Neural cell (in vitro differentiated cells): ENCODE measurements at regions not wholly inside any gene's neighbourhood (a gene's known extent, or its start where the extent isn't known, plus 50 kb on each side); places are given as distances from the start of the nearest gene placed in this dataset.

ENCODE experiments used
- H2AFZ ChIP-seq: fragments of 200-600, 300-800 bp; sonication (generic), shearing (Covaris generic); 2 replicates; pipeline ENCODE4 v1.6.0; 2014; ENCODE audit warnings: low read depth, mild to moderate bottlenecking, antibody characterized with exemption, low read length, moderate library complexity
- H3F3A ChIP-seq: fragments of 200-600 bp; shearing (Covaris generic); 2 replicates; pipeline ENCODE4 v1.6.1; 2016; ENCODE audit warnings: mild to moderate bottlenecking, moderate library complexity, mixed read lengths, antibody characterized with exemption, low read length; ENCODE audit not compliant: insufficient read depth, poor library complexity, severe bottlenecking
- H3K27ac ChIP-seq: fragments of 200-600, 300-800 bp; sonication (generic), shearing (Covaris generic); 2 replicates; pipeline ENCODE4 v1.5.1; 2014; ENCODE audit warnings: mild to moderate bottlenecking, low read length, moderate library complexity
- H3K27me3 ChIP-seq: fragments of 300-800, 200-600 bp; sonication (generic), shearing (Covaris generic); 2 replicates; pipeline ENCODE4 v1.6.0; 2014; ENCODE audit warnings: mild to moderate bottlenecking, low read depth, low read length, moderate library complexity; ENCODE audit not compliant: insufficient read depth
- H3K36me3 ChIP-seq: fragments of 300-800, 200-600 bp; sonication (generic), shearing (Covaris generic); 2 replicates; pipeline ENCODE4 v1.5.1; 2014; ENCODE audit warnings: mild to moderate bottlenecking, antibody characterized with exemption, low read length, moderate library complexity; ENCODE audit not compliant: insufficient read depth
- H3K4me2 ChIP-seq: fragments of 300-800, 200-600 bp; sonication (generic), shearing (Covaris generic); 2 replicates; pipeline ENCODE4 v1.6.0; 2014; ENCODE audit warnings: mild to moderate bottlenecking, low read length
- H3K4me3 ChIP-seq: fragments of 300-800, 200-600 bp; sonication (generic), shearing (Covaris generic); 2 replicates; pipeline ENCODE4 v1.5.1; 2014; ENCODE audit warnings: mild to moderate bottlenecking, low read length, moderate library complexity
- H3K79me2 ChIP-seq: fragments of 200-600 bp; shearing (Covaris generic); replicated peaks from 2 replicates; pipeline ENCODE4 v1.6.0; 2014; ENCODE audit warnings: mild to moderate bottlenecking, low read length, moderate library complexity; ENCODE audit not compliant: insufficient read depth
- H3K9ac ChIP-seq: fragments of 300-800, 200-600 bp; sonication (generic), shearing (Covaris generic); 2 replicates; pipeline ENCODE4 v1.6.1; 2016; ENCODE audit warnings: mild to moderate bottlenecking, low read length, mixed read lengths
- H3K9me2 ChIP-seq: fragments of 200-600 bp; shearing (Covaris generic); 2 replicates; pipeline ENCODE4 v1.6.1; 2016; ENCODE audit warnings: mild to moderate bottlenecking, low read length, mixed read lengths; ENCODE audit not compliant: insufficient read depth
- H3K9me3 ChIP-seq: fragments of 200-600, 300-800 bp; sonication (generic), shearing (Covaris generic); 2 replicates; pipeline ENCODE4 v1.6.1; 2016; ENCODE audit warnings: mild to moderate bottlenecking, mixed run types, low read length, moderate library complexity, mixed read lengths
- H4K20me1 ChIP-seq: fragments of 200-600 bp; shearing (Covaris generic); 2 replicates; pipeline ENCODE4 v1.6.1; 2016; ENCODE audit warnings: mild to moderate bottlenecking, mixed run types; ENCODE audit not compliant: insufficient read depth
- EP300 ChIP-seq: fragments of 450-650 bp; conservative IDR thresholded peaks from 2 replicates; pipeline ENCODE4 v1.6.1; 2014; ENCODE audit warnings: antibody characterized with exemption, mild to moderate bottlenecking, moderate library complexity; ENCODE audit not compliant: poor library complexity, severe bottlenecking
- EZH2 ChIP-seq: fragments of 200-600, 300-800 bp; shearing (Covaris generic), sonication (generic); IDR thresholded peaks from 2 replicates; pipeline ENCODE4 v1.6.1; 2014; ENCODE audit warnings: antibody characterized with exemption, low read length, borderline replicate concordance, mild to moderate bottlenecking; ENCODE audit not compliant: insufficient read depth, poor library complexity, severe bottlenecking
- MXI1 ChIP-seq: fragments of 450-650 bp; conservative IDR thresholded peaks from 2 replicates; pipeline ENCODE4 v1.6.1; 2014; ENCODE audit warnings: antibody characterized with exemption, mild to moderate bottlenecking; ENCODE audit not compliant: poor library complexity, severe bottlenecking
- POLR2AphosphoS5 ChIP-seq: IDR thresholded peaks from 2 replicates; pipeline ENCODE4 v1.6.1; 2012
- RAD21 ChIP-seq: fragments of 450-650 bp; conservative IDR thresholded peaks from 2 replicates; pipeline ENCODE4 v1.6.1; 2014; ENCODE audit warnings: antibody characterized with exemption, mild to moderate bottlenecking, moderate library complexity
- SMC3 ChIP-seq: fragments of 450-650 bp; conservative IDR thresholded peaks from 2 replicates; pipeline ENCODE4 v1.6.1; 2014; ENCODE audit warnings: antibody characterized with exemption, mild to moderate bottlenecking, moderate library complexity; ENCODE audit not compliant: poor library complexity
- TAF1 ChIP-seq: IDR thresholded peaks from 2 replicates; pipeline ENCODE4 v1.6.1; 2012; ENCODE audit warnings: low read depth
- TF ChIP-seq, protein P1 (sequence below): IDR thresholded peaks from 2 replicates; pipeline ENCODE4 v1.6.1; 2012; ENCODE audit warnings: borderline replicate concordance
- TF ChIP-seq, protein P2 (sequence below): fragments of 450-650 bp; IDR thresholded peaks from 2 replicates; pipeline ENCODE4 v1.5.1; 2014; ENCODE audit warnings: antibody characterized with exemption, mild to moderate bottlenecking, moderate library complexity; ENCODE audit not compliant: poor library complexity, severe bottlenecking

- Histone ChIP-seq H3K79me2 (no peaks in the 10 kb centered on the region), H3K4me2 (no peak overlapping the region), H3K9ac (no peak overlapping the region), H3K27me3 (no peaks in the 10 kb centered on the region), H3K4me3 (no peak overlapping the region), H3K9me3 (no peaks in the 10 kb centered on the region), H3K9me2 (no peaks in the 10 kb centered on the region), H4K20me1 (no peaks in the 10 kb centered on the region), H3F3A (no peaks in the 10 kb centered on the region), H3K27ac (no peak overlapping the region), H3K36me3 (no peaks in the 10 kb centered on the region), H2AFZ (no peak overlapping the region)
- no peak for TF ChIP-seq POLR2AphosphoS5
- no peak for TF ChIP-seq EP300
- TF ChIP-seq RAD21: no peak
- no peak for TF ChIP-seq SMC3
- TF ChIP-seq, protein P1, sequence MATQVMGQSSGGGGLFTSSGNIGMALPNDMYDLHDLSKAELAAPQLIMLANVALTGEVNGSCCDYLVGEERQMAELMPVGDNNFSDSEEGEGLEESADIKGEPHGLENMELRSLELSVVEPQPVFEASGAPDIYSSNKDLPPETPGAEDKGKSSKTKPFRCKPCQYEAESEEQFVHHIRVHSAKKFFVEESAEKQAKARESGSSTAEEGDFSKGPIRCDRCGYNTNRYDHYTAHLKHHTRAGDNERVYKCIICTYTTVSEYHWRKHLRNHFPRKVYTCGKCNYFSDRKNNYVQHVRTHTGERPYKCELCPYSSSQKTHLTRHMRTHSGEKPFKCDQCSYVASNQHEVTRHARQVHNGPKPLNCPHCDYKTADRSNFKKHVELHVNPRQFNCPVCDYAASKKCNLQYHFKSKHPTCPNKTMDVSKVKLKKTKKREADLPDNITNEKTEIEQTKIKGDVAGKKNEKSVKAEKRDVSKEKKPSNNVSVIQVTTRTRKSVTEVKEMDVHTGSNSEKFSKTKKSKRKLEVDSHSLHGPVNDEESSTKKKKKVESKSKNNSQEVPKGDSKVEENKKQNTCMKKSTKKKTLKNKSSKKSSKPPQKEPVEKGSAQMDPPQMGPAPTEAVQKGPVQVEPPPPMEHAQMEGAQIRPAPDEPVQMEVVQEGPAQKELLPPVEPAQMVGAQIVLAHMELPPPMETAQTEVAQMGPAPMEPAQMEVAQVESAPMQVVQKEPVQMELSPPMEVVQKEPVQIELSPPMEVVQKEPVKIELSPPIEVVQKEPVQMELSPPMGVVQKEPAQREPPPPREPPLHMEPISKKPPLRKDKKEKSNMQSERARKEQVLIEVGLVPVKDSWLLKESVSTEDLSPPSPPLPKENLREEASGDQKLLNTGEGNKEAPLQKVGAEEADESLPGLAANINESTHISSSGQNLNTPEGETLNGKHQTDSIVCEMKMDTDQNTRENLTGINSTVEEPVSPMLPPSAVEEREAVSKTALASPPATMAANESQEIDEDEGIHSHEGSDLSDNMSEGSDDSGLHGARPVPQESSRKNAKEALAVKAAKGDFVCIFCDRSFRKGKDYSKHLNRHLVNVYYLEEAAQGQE: no peak
- no peak for TF ChIP-seq MXI1
- TF ChIP-seq EZH2: no peak
- TF ChIP-seq, protein P2, sequence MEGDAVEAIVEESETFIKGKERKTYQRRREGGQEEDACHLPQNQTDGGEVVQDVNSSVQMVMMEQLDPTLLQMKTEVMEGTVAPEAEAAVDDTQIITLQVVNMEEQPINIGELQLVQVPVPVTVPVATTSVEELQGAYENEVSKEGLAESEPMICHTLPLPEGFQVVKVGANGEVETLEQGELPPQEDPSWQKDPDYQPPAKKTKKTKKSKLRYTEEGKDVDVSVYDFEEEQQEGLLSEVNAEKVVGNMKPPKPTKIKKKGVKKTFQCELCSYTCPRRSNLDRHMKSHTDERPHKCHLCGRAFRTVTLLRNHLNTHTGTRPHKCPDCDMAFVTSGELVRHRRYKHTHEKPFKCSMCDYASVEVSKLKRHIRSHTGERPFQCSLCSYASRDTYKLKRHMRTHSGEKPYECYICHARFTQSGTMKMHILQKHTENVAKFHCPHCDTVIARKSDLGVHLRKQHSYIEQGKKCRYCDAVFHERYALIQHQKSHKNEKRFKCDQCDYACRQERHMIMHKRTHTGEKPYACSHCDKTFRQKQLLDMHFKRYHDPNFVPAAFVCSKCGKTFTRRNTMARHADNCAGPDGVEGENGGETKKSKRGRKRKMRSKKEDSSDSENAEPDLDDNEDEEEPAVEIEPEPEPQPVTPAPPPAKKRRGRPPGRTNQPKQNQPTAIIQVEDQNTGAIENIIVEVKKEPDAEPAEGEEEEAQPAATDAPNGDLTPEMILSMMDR: no peak
- no peak for TF ChIP-seq TAF1
These were observed 234.3 kb downstream of the SH2D4B start for GRCh38 chr10:80771902-80772555.

DNA sequence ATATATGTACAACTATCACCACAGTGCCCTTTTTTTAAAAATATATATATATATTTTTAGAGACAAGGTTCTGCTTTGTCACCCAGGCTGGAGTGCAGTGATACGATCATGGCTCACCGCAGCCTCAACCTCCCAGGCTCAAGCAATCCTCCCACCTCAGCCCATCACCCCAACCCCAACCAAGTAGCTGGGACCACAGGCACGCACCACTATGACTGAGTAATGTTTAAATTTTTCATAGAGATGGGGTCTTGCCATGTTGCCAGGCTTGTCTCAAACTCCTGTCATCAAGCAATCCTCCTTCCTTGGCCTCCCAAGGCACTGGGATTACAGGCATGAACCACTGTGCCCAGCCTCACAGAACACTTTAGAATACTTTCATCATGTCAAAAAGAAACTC, 234.9 kb downstream of the SH2D4B start:
- no peak overlapping the region for H2AFZ ChIP-seq
- no peak overlapping the region for H3K9ac ChIP-seq
- no peaks in the 10 kb centered on the region for H3K9me2 ChIP-seq
- H3K4me3 ChIP-seq: no peak overlapping the region
- no peaks in the 10 kb centered on the region for H3F3A ChIP-seq
- H3K36me3 ChIP-seq: no peaks in the 10 kb centered on the region
- no peaks in the 10 kb centered on the region for H3K9me3 ChIP-seq
- no peak overlapping the region for H3K4me2 ChIP-seq
- H3K27me3 ChIP-seq: no peaks in the 10 kb centered on the region
- TF ChIP-seq EZH2: no peak
- no peak for TF ChIP-seq MXI1
- TF ChIP-seq, protein P1: no peak
- TF ChIP-seq RAD21: no peak
- no peak for TF ChIP-seq EP300
- no peak for TF ChIP-seq POLR2AphosphoS5
- no peak for TF ChIP-seq TAF1
- no peak for TF ChIP-seq SMC3
- TF ChIP-seq, protein P2: no peak
- no peaks in the 10 kb centered on the region for H3K79me2 ChIP-seq
- no peak overlapping the region for H3K27ac ChIP-seq
- H4K20me1 ChIP-seq: no peaks in the 10 kb centered on the region
